Natural killer cell (primary cell): ENCODE measurements at regions not wholly inside any gene's neighbourhood (a gene's known extent, or its start where the extent isn't known, plus 50 kb on each side); places are given as distances from the start of the nearest gene placed in this dataset.

ENCODE experiments used
- ATAC-seq, 3 donors: fragments of 150-1000 bp in 2 of 3; fragments of 200-7000 bp in 1 of 3; cut with Tn5 transposase; 1 replicate in 1 of 3; 2 replicates in 2 of 3; pipeline ENCODE4 v1.10.0; 2021; ENCODE audit warnings: mild to moderate bottlenecking in 2 of 3, moderate library complexity in 2 of 3
- DNase-seq, 2 donors: peaks; one replicate each; pipeline versions ENCODE4 v3.0.0 to v3.0.0-alpha.2; 2013 to 2021; ENCODE audit warnings: mixed read lengths in 1 of 2
- H3K27ac ChIP-seq: one replicate; pipeline ENCODE4 v1.5.1; 2013; ENCODE audit warnings: mild to moderate bottlenecking, low read length
- H3K27me3 ChIP-seq: one replicate; pipeline ENCODE4 v1.6.1; 2013; ENCODE audit warnings: low read length; ENCODE audit not compliant: control insufficient read depth, insufficient read depth
- H3K36me3 ChIP-seq: one replicate; pipeline ENCODE4 v1.6.1; 2013; ENCODE audit warnings: low read length; ENCODE audit not compliant: control insufficient read depth, insufficient read depth
- H3K4me1 ChIP-seq: one replicate; pipeline ENCODE4 v1.6.1; 2013; ENCODE audit warnings: low read length; ENCODE audit not compliant: control insufficient read depth, insufficient read depth
- H3K4me3 ChIP-seq: one replicate; pipeline ENCODE4 v1.5.1; 2013; ENCODE audit warnings: low read length
- H3K9me3 ChIP-seq: one replicate; pipeline ENCODE4 v1.6.1; 2013; ENCODE audit warnings: low read length; ENCODE audit not compliant: control insufficient read depth, insufficient read depth
- H3K27ac Mint-ChIP-seq, 2 donors: one replicate each; pipeline ENCODE4 v1.8.0; 2022; ENCODE audit warnings: mild to moderate bottlenecking in 2 of 2, mixed read lengths in 2 of 2, moderate library complexity in 1 of 2
- H3K27me3 Mint-ChIP-seq, 2 donors: one replicate each; pipeline ENCODE4 v1.8.0; 2022; ENCODE audit warnings: low read depth in 2 of 2, mixed read lengths in 2 of 2
- H3K36me3 Mint-ChIP-seq: one replicate; pipeline ENCODE4 v1.8.0; 2022; ENCODE audit warnings: mixed read lengths
- H3K4me1 Mint-ChIP-seq, 2 donors: one replicate each; pipeline ENCODE4 v1.8.0; 2022; ENCODE audit warnings: mixed read lengths in 2 of 2
- H3K4me3 Mint-ChIP-seq: one replicate; pipeline ENCODE4 v1.8.0; 2022; ENCODE audit warnings: mild to moderate bottlenecking, moderate library complexity, mixed read lengths
- H3K9me3 Mint-ChIP-seq, 2 donors: one replicate each; pipeline ENCODE4 v1.8.0; 2022; ENCODE audit warnings: mixed read lengths in 2 of 2
- WGBS: methylation state at CpG from one replicate; pipeline ENCODE4 v1.1.7; 2013; ENCODE audit warnings: missing lambda C conversion rate; ENCODE audit not compliant: insufficient coverage; 5-methylcytosine and 5-hydroxymethylcytosine counted together
- intact Hi-C: fragments of 100-400 bp; cut with micrococcal nuclease; formaldehyde crosslinking; loops from one replicate; pipeline ENCODE4 v1.14.2; 2022
- TF ChIP-seq, protein P1 (sequence below): fragments of 200-600 bp; IDR thresholded peaks from one replicate; pipeline ENCODE4 v1.8.0; 2022; ENCODE audit warnings: antibody characterized with exemption

GRCh38 chr15:39438799-39439592 is 141.9 kb upstream of the THBS1 start:
- Mint-ChIP-seq H3K4me3 (no peak overlapping the region), H3K9me3 (peaks cover 0 to 3% of the 10 kb centered on the region in 2 donors), H3K4me1 (no peaks in the 10 kb centered on the region)

GRCh38 chr15:39442898-39443297 is 138.0 kb upstream of the THBS1 start:
- Mint-ChIP-seq H3K4me1 (no peaks in the 10 kb centered on the region), H3K9me3 (no peaks in the 10 kb centered on the region), H3K4me3 (no peak overlapping the region), H3K27ac (no peak overlapping the region), H3K27me3 (peaks cover 45 to 71% of the 10 kb centered on the region in 2 donors), H3K36me3 (no peaks in the 10 kb centered on the region)
- H3K4me1 ChIP-seq, result no peaks in the 10 kb centered on the region
- no peak overlapping the region for H3K27ac ChIP-seq
- no peaks in the 10 kb centered on the region for H3K9me3 ChIP-seq
- no CpG with 5 or more reads among the region's 2 CpGs for WGBS
- intact Hi-C loops, result no loop called here
- no peaks in the 10 kb centered on the region for H3K36me3 ChIP-seq
- ATAC-seq, result no peak
- H3K27me3 ChIP-seq, result no peaks in the 10 kb centered on the region
- H3K4me3 ChIP-seq, result no peak overlapping the region
- TF ChIP-seq, protein P1, sequence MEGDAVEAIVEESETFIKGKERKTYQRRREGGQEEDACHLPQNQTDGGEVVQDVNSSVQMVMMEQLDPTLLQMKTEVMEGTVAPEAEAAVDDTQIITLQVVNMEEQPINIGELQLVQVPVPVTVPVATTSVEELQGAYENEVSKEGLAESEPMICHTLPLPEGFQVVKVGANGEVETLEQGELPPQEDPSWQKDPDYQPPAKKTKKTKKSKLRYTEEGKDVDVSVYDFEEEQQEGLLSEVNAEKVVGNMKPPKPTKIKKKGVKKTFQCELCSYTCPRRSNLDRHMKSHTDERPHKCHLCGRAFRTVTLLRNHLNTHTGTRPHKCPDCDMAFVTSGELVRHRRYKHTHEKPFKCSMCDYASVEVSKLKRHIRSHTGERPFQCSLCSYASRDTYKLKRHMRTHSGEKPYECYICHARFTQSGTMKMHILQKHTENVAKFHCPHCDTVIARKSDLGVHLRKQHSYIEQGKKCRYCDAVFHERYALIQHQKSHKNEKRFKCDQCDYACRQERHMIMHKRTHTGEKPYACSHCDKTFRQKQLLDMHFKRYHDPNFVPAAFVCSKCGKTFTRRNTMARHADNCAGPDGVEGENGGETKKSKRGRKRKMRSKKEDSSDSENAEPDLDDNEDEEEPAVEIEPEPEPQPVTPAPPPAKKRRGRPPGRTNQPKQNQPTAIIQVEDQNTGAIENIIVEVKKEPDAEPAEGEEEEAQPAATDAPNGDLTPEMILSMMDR, result no peak
- no peak for DNase-seq

More at GRCh38 chr15:39438799-39439592, 141.9 kb upstream of the THBS1 start:
- no peaks in the 10 kb centered on the region for H3K9me3 ChIP-seq
- Mint-ChIP-seq H3K27ac (no peak overlapping the region), H3K36me3 (no peaks in the 10 kb centered on the region), H3K27me3 (peaks cover 54 to 78% of the 10 kb centered on the region in 2 donors)
- no peak for ATAC-seq
- intact Hi-C loops, result no loop called here
- no peaks in the 10 kb centered on the region for H3K36me3 ChIP-seq
- H3K4me3 ChIP-seq, result no peak overlapping the region
- H3K27ac ChIP-seq, result no peak overlapping the region
- no peaks in the 10 kb centered on the region for H3K4me1 ChIP-seq
- WGBS, result 70% methylated on average over 6 of the region's 9 CpGs
- no peak for DNase-seq
- TF ChIP-seq, protein P1, result no peak
- no peaks in the 10 kb centered on the region for H3K27me3 ChIP-seq

- Histone ChIP-seq H3K9me3 (no peaks in the 10 kb centered on the region), H3K27ac (no peak overlapping the region), H3K36me3 (no peaks in the 10 kb centered on the region), H3K4me1 (no peaks in the 10 kb centered on the region), H3K4me3 (no peak overlapping the region), H3K27me3 (no peaks in the 10 kb centered on the region)
- Mint-ChIP-seq H3K9me3 (no peaks in the 10 kb centered on the region), H3K27ac (no peak overlapping the region), H3K36me3 (no peaks in the 10 kb centered on the region), H3K27me3 (peaks cover 39 to 71% of the 10 kb centered on the region in 2 donors), H3K4me1 (no peaks in the 10 kb centered on the region), H3K4me3 (no peak overlapping the region)
- intact Hi-C loops, result no loop called here
- 88% methylated on average over 3 of the region's 4 CpGs for WGBS
- DNase-seq (no peak), ATAC-seq (no peak)
- TF ChIP-seq, protein P1, result no peak
Observed at GRCh38 chr15:39443659-39444219, 137.1 kb upstream of the THBS1 start.
